Mesothelial cell of epicardium (in vitro differentiated cells): ENCODE measurements at regions not wholly inside any gene's neighbourhood (a gene's known extent, or its start where the extent isn't known, plus 50 kb on each side); places are given as distances from the start of the nearest gene placed in this dataset.

Experiments used
- DNase-seq, 2 experiments: peaks; one replicate each; pipeline ENCODE4 v3.0.0; 2021; ENCODE audit warnings: low spot score in 2 of 2; ENCODE audit not compliant: unreplicated experiment in 2 of 2
- H3K27ac Mint-ChIP-seq: 2 replicates; pipeline ENCODE4 v1.8.0; 2021; ENCODE audit warnings: mixed read lengths
- H3K27me3 Mint-ChIP-seq: 2 replicates; pipeline ENCODE4 v1.8.0; 2021; ENCODE audit warnings: low read depth, mixed read lengths
- H3K36me3 Mint-ChIP-seq: 2 replicates; pipeline ENCODE4 v1.8.0; 2021; ENCODE audit warnings: mixed read lengths
- H3K4me1 Mint-ChIP-seq: 2 replicates; pipeline ENCODE4 v1.8.0; 2021; ENCODE audit warnings: mixed read lengths
- H3K4me3 Mint-ChIP-seq: 2 replicates; pipeline ENCODE4 v1.8.0; 2021; ENCODE audit warnings: mild to moderate bottlenecking, moderate library complexity, mixed read lengths
- H3K9me3 Mint-ChIP-seq: 2 replicates; pipeline ENCODE4 v1.8.0; 2021; ENCODE audit warnings: mixed read lengths
- TF ChIP-seq, protein P1 (sequence below): fragments of 200-600 bp; sonication (generic); IDR thresholded peaks from one replicate; pipeline ENCODE4 v1.5.0; 2021; ENCODE audit warnings: antibody characterized with exemption; ENCODE audit not compliant: unreplicated experiment

- Mint-ChIP-seq H3K4me1 (no peaks in the 10 kb centered on the region), H3K27me3 (no peaks in the 10 kb centered on the region), H3K27ac (no peak overlapping the region), H3K4me3 (no peak overlapping the region), H3K36me3 (no peaks in the 10 kb centered on the region), H3K9me3 (peaks cover 4% of the 10 kb centered on the region)
- no peak for DNase-seq
- TF ChIP-seq, protein P1, sequence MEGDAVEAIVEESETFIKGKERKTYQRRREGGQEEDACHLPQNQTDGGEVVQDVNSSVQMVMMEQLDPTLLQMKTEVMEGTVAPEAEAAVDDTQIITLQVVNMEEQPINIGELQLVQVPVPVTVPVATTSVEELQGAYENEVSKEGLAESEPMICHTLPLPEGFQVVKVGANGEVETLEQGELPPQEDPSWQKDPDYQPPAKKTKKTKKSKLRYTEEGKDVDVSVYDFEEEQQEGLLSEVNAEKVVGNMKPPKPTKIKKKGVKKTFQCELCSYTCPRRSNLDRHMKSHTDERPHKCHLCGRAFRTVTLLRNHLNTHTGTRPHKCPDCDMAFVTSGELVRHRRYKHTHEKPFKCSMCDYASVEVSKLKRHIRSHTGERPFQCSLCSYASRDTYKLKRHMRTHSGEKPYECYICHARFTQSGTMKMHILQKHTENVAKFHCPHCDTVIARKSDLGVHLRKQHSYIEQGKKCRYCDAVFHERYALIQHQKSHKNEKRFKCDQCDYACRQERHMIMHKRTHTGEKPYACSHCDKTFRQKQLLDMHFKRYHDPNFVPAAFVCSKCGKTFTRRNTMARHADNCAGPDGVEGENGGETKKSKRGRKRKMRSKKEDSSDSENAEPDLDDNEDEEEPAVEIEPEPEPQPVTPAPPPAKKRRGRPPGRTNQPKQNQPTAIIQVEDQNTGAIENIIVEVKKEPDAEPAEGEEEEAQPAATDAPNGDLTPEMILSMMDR: no peak
Measured at GRCh38 chr3:28590216-28590615, 241.6 kb upstream of the AZI2 start.

- no peak overlapping the region for H3K27ac Mint-ChIP-seq
- TF ChIP-seq, protein P1: no peak
- H3K4me3 Mint-ChIP-seq: no peak overlapping the region
- no peaks in the 10 kb centered on the region for H3K36me3 Mint-ChIP-seq
- no peaks in the 10 kb centered on the region for H3K9me3 Mint-ChIP-seq
- DNase-seq: no peak
- no peaks in the 10 kb centered on the region for H3K27me3 Mint-ChIP-seq
- no peaks in the 10 kb centered on the region for H3K4me1 Mint-ChIP-seq
Measured at GRCh38 chr3:28590860-28591259, 242.2 kb upstream of the AZI2 start.

- Mint-ChIP-seq H3K4me3 (no peak overlapping the region), H3K9me3 (peaks cover 3% of the 10 kb centered on the region), H3K27me3 (no peaks in the 10 kb centered on the region), H3K27ac (no peak overlapping the region), H3K36me3 (no peaks in the 10 kb centered on the region), H3K4me1 (no peaks in the 10 kb centered on the region)
- TF ChIP-seq, protein P1: no peak
- no peak for DNase-seq
Measured at GRCh38 chr3:28595372-28595771, 246.7 kb upstream of the AZI2 start.

GRCh38 chr3:28597452-28597851 is 248.8 kb upstream of the AZI2 start:
- H3K27ac Mint-ChIP-seq: no peak overlapping the region
- no peaks in the 10 kb centered on the region for H3K36me3 Mint-ChIP-seq
- TF ChIP-seq, protein P1: no peak
- H3K9me3 Mint-ChIP-seq: peaks cover 3% of the 10 kb centered on the region
- DNase-seq: no peak
- no peak overlapping the region for H3K4me3 Mint-ChIP-seq
- H3K4me1 Mint-ChIP-seq: no peaks in the 10 kb centered on the region
- H3K27me3 Mint-ChIP-seq: no peaks in the 10 kb centered on the region

DNA sequence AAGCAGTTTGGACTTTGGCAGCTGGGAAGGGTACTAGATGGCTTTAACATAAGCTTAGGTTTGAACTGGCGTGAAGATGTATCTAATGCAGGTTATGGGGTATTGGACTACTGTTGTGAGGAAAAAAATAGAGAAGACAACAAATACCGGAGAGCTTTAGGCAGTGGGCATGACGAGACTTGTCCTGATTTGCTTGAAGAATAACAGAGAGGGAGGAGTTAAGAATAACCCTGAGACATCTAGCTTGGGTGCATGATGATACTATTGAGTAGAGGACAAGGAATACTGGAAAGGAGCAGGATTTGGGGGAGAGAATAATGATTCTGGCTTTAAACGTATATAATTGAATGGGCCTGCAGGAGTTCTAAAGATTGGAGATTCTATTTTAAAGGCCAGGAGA is 249.5 kb upstream of the AZI2 start:
- H3K4me1 Mint-ChIP-seq: no peaks in the 10 kb centered on the region
- no peak overlapping the region for H3K4me3 Mint-ChIP-seq
- H3K27ac Mint-ChIP-seq: no peak overlapping the region
- TF ChIP-seq, protein P1: no peak
- peaks cover 3% of the 10 kb centered on the region for H3K9me3 Mint-ChIP-seq
- H3K27me3 Mint-ChIP-seq: no peaks in the 10 kb centered on the region
- H3K36me3 Mint-ChIP-seq: no peaks in the 10 kb centered on the region
- no peak for DNase-seq

DNA sequence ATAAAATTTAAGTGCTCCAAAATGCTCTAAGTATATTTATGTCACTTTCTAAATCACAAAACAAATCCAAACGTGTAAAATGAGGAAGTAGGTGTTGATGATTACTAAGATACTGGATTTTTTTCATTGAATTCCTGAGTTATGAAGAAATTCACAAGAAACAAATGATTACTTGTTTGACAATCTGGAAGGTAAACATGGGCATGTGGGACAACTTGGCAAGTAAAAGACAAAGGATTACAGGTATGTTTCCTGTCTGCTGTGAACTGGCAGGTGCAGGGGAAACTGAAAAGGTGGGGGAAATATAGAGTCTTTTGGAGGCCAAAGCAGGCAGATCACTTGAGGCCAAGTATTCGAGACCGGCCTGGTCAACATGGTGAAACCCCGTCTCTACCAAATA is 252.7 kb upstream of the AZI2 start:
- Mint-ChIP-seq H3K4me1 (no peaks in the 10 kb centered on the region), H3K27ac (no peak overlapping the region), H3K4me3 (no peak overlapping the region), H3K9me3 (peaks cover 3% of the 10 kb centered on the region), H3K27me3 (no peaks in the 10 kb centered on the region), H3K36me3 (no peaks in the 10 kb centered on the region)
- no peak for DNase-seq
- TF ChIP-seq, protein P1: no peak
